CD4-positive, alpha-beta memory T cell (primary cell): ENCODE measurements at regions not wholly inside any gene's neighbourhood (a gene's known extent, or its start where the extent isn't known, plus 50 kb on each side); places are given as distances from the start of the nearest gene placed in this dataset.

Experiments
- CTCF ChIA-PET: fragments of 350-600 bp; sonication (Branson Sonifier 250); formaldehyde crosslinking; loops from one replicate; lab custom pipeline; 2021; ENCODE audit warnings: inconsistent platforms; ENCODE audit not compliant: partially characterized antibody; lab: Charles Lee
- POLR2A ChIA-PET: fragments of 350-600 bp; sonication (Branson Sonifier 250); formaldehyde crosslinking; loops from one replicate; lab custom pipeline; 2021; ENCODE audit not compliant: partially characterized antibody; lab: Charles Lee
- DNase-seq, 5 donors: peaks; one replicate each; pipeline versions ENCODE4 v3.0.0 to v3.0.0-alpha.2; 2020 to 2022; ENCODE audit warnings: mixed read lengths in 1 of 5
- H3K27ac ChIP-seq: one replicate; pipeline ENCODE4 v1.7.0; 2013; ENCODE audit warnings: low read depth, low read length
- H3K27me3 ChIP-seq: 2 replicates; pipeline ENCODE4 v1.7.0; 2013; ENCODE audit warnings: mild to moderate bottlenecking, low read length, moderate library complexity; ENCODE audit not compliant: insufficient read depth
- H3K36me3 ChIP-seq: 2 replicates; pipeline ENCODE4 v1.7.0; 2013; ENCODE audit warnings: mild to moderate bottlenecking, low read length, moderate library complexity; ENCODE audit not compliant: insufficient read depth
- H3K4me1 ChIP-seq: 2 replicates; pipeline ENCODE4 v1.7.0; 2013; ENCODE audit warnings: mild to moderate bottlenecking, low read length, moderate library complexity; ENCODE audit not compliant: insufficient read depth
- H3K4me3 ChIP-seq, 2 donors: one replicate each; pipeline ENCODE4 v1.7.0; 2013; ENCODE audit warnings: low read length in 2 of 2, mild to moderate bottlenecking in 1 of 2
- H3K9me3 ChIP-seq, 2 donors: one replicate each; pipeline ENCODE4 v1.7.0; 2013; ENCODE audit warnings: low read length in 2 of 2, control low read depth in 1 of 2; ENCODE audit not compliant: control insufficient read depth in 1 of 2
- H3K27ac Mint-ChIP-seq, 7 donors: one replicate each; pipeline ENCODE4 v1.8.0; 2020 to 2021; ENCODE audit warnings: mixed read lengths in 7 of 7, mild to moderate bottlenecking in 6 of 7, inconsistent platforms in 3 of 7, moderate library complexity in 3 of 7
- H3K27me3 Mint-ChIP-seq, 2 donors: one replicate each; pipeline ENCODE4 v1.8.0; 2020 to 2021; ENCODE audit warnings: mixed read lengths in 2 of 2
- H3K36me3 Mint-ChIP-seq, 2 donors: one replicate each; pipeline ENCODE4 v1.8.0; 2020 to 2021; ENCODE audit warnings: mixed read lengths in 2 of 2, inconsistent platforms in 1 of 2, mild to moderate bottlenecking in 1 of 2
- H3K4me1 Mint-ChIP-seq, 4 donors: one replicate each; pipeline ENCODE4 v1.8.0; 2020 to 2021; ENCODE audit warnings: mixed read lengths in 4 of 4, mild to moderate bottlenecking in 1 of 4
- H3K4me3 Mint-ChIP-seq, 8 donors: one replicate each; pipeline ENCODE4 v1.8.0; 2020 to 2021; ENCODE audit warnings: mixed read lengths in 8 of 8, mild to moderate bottlenecking in 7 of 8, moderate library complexity in 6 of 8, inconsistent platforms in 3 of 8
- H3K9me3 Mint-ChIP-seq, 8 donors: one replicate each; pipeline ENCODE4 v1.8.0; 2020 to 2021; ENCODE audit warnings: mixed read lengths in 8 of 8, mild to moderate bottlenecking in 5 of 8, inconsistent platforms in 3 of 8, moderate library complexity in 1 of 8
- intact Hi-C: fragments of 100-400 bp; cut with micrococcal nuclease; formaldehyde crosslinking; loops from one replicate; pipeline ENCODE4 v1.15.1; 2023

DNA sequence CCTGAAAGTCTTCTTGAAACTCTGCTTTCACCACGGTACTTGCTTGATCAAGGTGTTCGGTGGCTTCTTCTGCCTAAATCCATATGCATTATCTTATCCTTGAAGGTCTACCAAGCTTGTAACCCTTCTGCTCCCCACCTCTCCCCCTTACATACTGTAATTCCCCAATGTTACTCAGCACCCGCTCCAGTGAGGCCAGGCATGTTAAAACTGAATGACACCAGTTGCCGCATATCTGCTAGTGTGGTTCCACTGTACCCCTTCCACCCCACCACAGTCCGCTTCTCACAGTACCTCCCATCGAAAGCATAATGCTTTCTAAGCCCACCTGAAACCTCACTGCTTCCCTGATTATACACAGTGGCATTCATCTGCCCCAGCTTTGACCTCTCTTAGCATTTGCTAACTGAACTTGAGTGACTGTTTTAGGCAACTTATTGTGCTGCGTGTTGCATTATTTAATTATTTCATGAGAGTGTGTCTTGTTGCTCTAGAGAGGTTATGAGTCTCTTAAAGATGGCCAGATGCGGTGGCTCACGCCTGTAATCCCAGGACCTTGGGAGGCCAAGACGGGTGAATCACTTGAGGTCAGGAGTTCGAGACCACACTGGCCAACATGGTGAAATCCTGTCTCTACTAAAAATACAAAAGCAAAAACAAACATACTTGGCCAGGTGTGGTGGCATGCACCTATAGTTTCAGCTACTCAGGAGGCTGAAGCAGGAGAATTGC lies 87.6 kb upstream of the MBNL2 start:
- Histone ChIP-seq H3K9me3 (no peaks in the 10 kb centered on the region), H3K27ac (no peak overlapping the region), H3K4me1 (no peaks in the 10 kb centered on the region), H3K4me3 (no peak overlapping the region), H3K36me3 (no peaks in the 10 kb centered on the region), H3K27me3 (no peaks in the 10 kb centered on the region)
- Mint-ChIP-seq H3K4me1 (no peaks in the 10 kb centered on the region), H3K4me3 (no peak overlapping the region), H3K36me3 (no peaks in the 10 kb centered on the region), H3K9me3 (no peaks in the 10 kb centered on the region), H3K27me3 (no peaks in the 10 kb centered on the region), H3K27ac (no peak overlapping the region)
- no peak for DNase-seq
- intact Hi-C loops, result no loop called here
- CTCF ChIA-PET, result interaction anchor here (1.1 kb wide), 1 partner anchor 12 kb away, joined by 3 read pairs; no protein-coding TSS in a partner anchor
- POLR2A ChIA-PET, result no interaction called here

DNA sequence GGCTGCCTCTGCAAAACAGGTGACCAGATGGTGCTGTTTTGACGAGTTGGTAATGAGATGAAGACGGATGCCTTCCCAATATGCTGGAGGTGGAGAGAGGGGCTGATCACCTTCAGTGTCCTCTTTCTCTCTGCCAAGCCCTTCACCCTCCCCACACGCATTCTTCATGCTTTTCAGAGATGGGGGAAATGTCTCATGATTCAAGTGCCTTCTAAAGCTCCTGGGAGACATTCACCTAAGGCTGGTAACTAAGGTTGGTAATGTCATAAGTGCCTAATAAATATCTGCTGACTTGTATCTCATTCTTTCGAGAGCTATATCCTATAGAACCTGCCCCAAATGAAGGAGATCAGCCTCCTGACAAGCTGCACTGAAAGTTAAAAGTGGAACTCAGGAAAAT lies 86.2 kb upstream of the MBNL2 start:
- H3K4me1 Mint-ChIP-seq, result no peaks in the 10 kb centered on the region
- H3K4me1 ChIP-seq, result no peaks in the 10 kb centered on the region
- no peaks in the 10 kb centered on the region for H3K36me3 ChIP-seq
- ChIA-PET POLR2A (no interaction called here), CTCF (interaction anchor here (0.9 to 1.3 kb wide), 2 partner anchors 9 to 26 kb away, joined by 4 read pairs; no protein-coding TSS in a partner anchor)
- peak overlapping the region in 1 of 7 donors; percentile 53 for H3K27ac Mint-ChIP-seq
- no peak overlapping the region for H3K4me3 ChIP-seq
- H3K9me3 ChIP-seq, result no peaks in the 10 kb centered on the region
- H3K36me3 Mint-ChIP-seq, result no peaks in the 10 kb centered on the region
- intact Hi-C loops, result no loop called here
- peaks cover 3% of the 10 kb centered on the region in 2 donors for H3K27me3 Mint-ChIP-seq
- no peaks in the 10 kb centered on the region for H3K9me3 Mint-ChIP-seq
- no peak overlapping the region for H3K27ac ChIP-seq
- no peaks in the 10 kb centered on the region for H3K27me3 ChIP-seq
- H3K4me3 Mint-ChIP-seq, result no peak overlapping the region
- DNase-seq, result no peak

DNA sequence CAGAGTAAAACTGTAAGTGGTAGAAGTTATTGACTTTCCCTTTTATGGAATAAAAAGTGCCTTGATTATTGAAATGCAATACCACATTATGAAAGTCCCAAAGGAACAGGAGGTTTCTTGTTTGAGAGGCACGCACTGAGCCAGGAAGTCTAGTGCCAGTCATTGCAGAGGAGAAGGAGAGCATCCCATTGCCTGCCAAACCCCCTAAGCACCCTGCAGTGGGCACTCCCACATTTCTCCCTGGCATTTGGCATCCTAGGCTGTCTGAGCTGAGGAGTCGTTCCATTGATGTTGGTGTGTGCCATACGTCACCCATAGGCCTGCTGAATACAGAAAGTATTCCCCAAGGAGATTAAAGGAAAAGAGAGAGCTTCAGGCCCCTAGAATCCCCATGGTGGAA lies 85.7 kb upstream of the MBNL2 start:
- Mint-ChIP-seq H3K27ac (no peak overlapping the region), H3K4me3 (no peak overlapping the region), H3K27me3 (peaks cover 3% of the 10 kb centered on the region in 2 donors), H3K36me3 (no peaks in the 10 kb centered on the region), H3K4me1 (no peaks in the 10 kb centered on the region), H3K9me3 (no peaks in the 10 kb centered on the region)
- no peaks in the 10 kb centered on the region for H3K36me3 ChIP-seq
- H3K4me1 ChIP-seq, result no peaks in the 10 kb centered on the region
- ChIA-PET CTCF (interaction anchor here (0.9 to 1.3 kb wide), 2 partner anchors 9 to 26 kb away, joined by 4 read pairs; no protein-coding TSS in a partner anchor), POLR2A (no interaction called here)
- H3K27ac ChIP-seq, result no peak overlapping the region
- no peak for DNase-seq
- no peaks in the 10 kb centered on the region for H3K27me3 ChIP-seq
- no peak overlapping the region for H3K4me3 ChIP-seq
- H3K9me3 ChIP-seq, result no peaks in the 10 kb centered on the region
- intact Hi-C loops, result no loop called here

DNA sequence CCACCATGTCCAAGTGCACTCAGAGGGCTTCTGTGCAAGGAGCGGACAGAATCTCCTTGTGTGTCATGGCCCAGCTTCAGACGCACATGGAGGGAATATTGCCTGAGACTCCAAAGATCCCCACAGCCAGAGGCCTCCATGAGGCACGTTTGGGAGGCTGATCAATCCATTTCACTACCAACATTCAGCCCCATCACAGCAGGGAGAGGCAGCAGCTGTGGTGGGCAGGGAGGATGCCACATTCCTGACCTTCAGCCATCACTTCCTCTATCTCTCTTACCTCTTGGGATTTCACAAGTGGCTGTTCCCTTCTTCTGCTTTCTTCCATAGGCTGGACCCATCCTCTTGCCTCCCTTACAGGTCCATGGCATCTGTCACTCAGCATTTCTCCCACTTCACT lies 82.4 kb upstream of the MBNL2 start:
- Histone ChIP-seq H3K36me3 (no peaks in the 10 kb centered on the region), H3K4me3 (no peak overlapping the region), H3K9me3 (no peaks in the 10 kb centered on the region), H3K4me1 (no peaks in the 10 kb centered on the region), H3K27ac (no peak overlapping the region), H3K27me3 (no peaks in the 10 kb centered on the region)
- Mint-ChIP-seq H3K36me3 (no peaks in the 10 kb centered on the region), H3K4me3 (no peak overlapping the region), H3K27ac (no peak overlapping the region), H3K4me1 (peaks cover 0 to 5% (median 2%) of the 10 kb centered on the region in 4 donors), H3K9me3 (no peaks in the 10 kb centered on the region), H3K27me3 (peaks cover 7% of the 10 kb centered on the region in 2 donors)
- CTCF ChIA-PET, result no interaction called here
- intact Hi-C loops, result no loop called here
- DNase-seq, result no peak
- POLR2A ChIA-PET, result no interaction called here

DNA sequence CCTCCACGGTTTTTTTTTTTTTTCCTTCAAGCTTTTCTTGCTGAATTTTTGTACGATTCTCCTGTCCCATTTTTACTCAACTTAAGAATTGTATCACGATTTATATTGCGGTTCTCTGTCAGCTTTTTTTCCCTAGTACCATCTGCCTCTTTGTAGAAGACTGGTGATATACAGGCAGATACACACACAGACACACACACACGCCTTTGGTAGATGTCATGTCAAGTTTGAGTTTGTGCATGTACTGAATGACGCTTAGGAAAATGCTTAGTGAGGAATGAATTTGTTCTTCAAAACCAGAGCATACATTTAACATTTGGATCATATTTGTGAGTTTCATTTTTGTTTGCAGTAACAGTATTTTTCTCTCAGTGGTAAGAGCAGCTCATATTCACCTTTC lies 82.0 kb upstream of the MBNL2 start:
- Mint-ChIP-seq H3K9me3 (no peaks in the 10 kb centered on the region), H3K27ac (no peak overlapping the region), H3K4me3 (no peak overlapping the region), H3K36me3 (no peaks in the 10 kb centered on the region), H3K27me3 (peaks cover 7 to 9% of the 10 kb centered on the region in 2 donors), H3K4me1 (peaks cover 0 to 5% (median 2%) of the 10 kb centered on the region in 4 donors)
- Histone ChIP-seq H3K27me3 (no peaks in the 10 kb centered on the region), H3K4me3 (no peak overlapping the region), H3K27ac (no peak overlapping the region), H3K36me3 (no peaks in the 10 kb centered on the region), H3K4me1 (no peaks in the 10 kb centered on the region), H3K9me3 (no peaks in the 10 kb centered on the region)
- ChIA-PET POLR2A (no interaction called here), CTCF (no interaction called here)
- intact Hi-C loops, result no loop called here
- DNase-seq, result no peak

DNA sequence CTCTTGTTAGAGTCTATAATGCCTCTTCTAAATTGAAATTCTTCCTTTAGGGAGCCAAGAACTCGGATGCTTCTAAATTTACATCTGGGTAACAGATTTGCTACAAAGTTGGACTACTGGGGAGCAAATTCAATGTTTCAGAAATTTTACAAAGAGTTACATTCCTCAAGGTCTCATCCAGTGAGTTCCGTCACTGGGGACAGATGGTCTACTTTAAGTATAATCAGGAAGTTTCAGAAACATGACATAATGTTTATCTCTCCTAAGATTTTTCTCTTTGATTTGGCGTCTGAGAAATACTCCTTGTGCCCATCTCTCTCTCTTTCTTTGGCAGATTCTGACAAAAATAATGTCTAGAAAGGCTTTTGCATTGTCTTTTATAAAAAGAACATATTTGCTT lies 81.5 kb upstream of the MBNL2 start:
- H3K9me3 Mint-ChIP-seq, result no peaks in the 10 kb centered on the region
- Histone ChIP-seq H3K27me3 (no peaks in the 10 kb centered on the region), H3K4me3 (no peak overlapping the region), H3K27ac (no peak overlapping the region), H3K9me3 (no peaks in the 10 kb centered on the region), H3K4me1 (no peaks in the 10 kb centered on the region), H3K36me3 (no peaks in the 10 kb centered on the region)
- ChIA-PET CTCF (interaction anchor here (1.9 kb wide), 1 partner anchor 31 kb away, joined by 6 read pairs; no protein-coding TSS in a partner anchor), POLR2A (interaction anchor here (0.6 kb wide), 1 partner anchor 109 kb away, joined by 3 read pairs; no protein-coding TSS in a partner anchor)
- intact Hi-C loops, result no loop called here
- no peaks in the 10 kb centered on the region for H3K36me3 Mint-ChIP-seq
- peaks cover 7 to 11% of the 10 kb centered on the region in 2 donors for H3K27me3 Mint-ChIP-seq
- no peak overlapping the region for H3K4me3 Mint-ChIP-seq
- no peak overlapping the region for H3K27ac Mint-ChIP-seq
- DNase-seq, result no peak
- peaks cover 0 to 5% (median 2%) of the 10 kb centered on the region in 4 donors for H3K4me1 Mint-ChIP-seq

DNA sequence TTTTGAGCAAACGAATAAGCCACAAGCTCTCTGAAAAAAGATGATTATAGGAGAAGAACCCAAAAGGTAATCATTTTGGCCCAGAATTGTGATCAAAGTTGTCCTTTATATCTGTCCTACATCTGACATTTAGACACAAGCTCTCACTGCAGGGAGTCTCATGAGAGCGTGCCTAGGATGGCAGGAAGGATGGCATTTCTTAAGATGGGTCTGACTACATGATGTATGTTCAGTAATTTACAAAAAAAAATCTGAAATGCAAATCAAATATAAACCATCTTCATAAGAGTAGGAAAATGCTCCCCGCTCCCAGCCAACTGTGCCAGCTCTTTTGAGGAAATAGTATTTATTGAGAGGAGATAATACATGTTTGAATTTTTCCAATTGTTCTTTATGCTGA lies 81.0 kb upstream of the MBNL2 start:
- Mint-ChIP-seq H3K27ac (no peak overlapping the region), H3K4me1 (peaks cover 0 to 5% (median 2%) of the 10 kb centered on the region in 4 donors), H3K36me3 (no peaks in the 10 kb centered on the region), H3K4me3 (no peak overlapping the region), H3K9me3 (no peaks in the 10 kb centered on the region), H3K27me3 (peaks cover 7 to 11% of the 10 kb centered on the region in 2 donors)
- no peak for DNase-seq
- Histone ChIP-seq H3K27ac (no peak overlapping the region), H3K9me3 (no peaks in the 10 kb centered on the region), H3K36me3 (no peaks in the 10 kb centered on the region), H3K4me1 (no peaks in the 10 kb centered on the region), H3K4me3 (no peak overlapping the region), H3K27me3 (no peaks in the 10 kb centered on the region)
- POLR2A ChIA-PET, result interaction anchor here (0.6 kb wide), 1 partner anchor 109 kb away, joined by 3 read pairs; no protein-coding TSS in a partner anchor
- CTCF ChIA-PET, result interaction anchor here (0.8 to 1.9 kb wide), 3 partner anchors 10 to 31 kb away, joined by 3 to 6 read pairs (median 3); no protein-coding TSS in a partner anchor
- intact Hi-C loops, result no loop called here
